Spleen (tissue), 11 donors: ENCODE measurements at regions not wholly inside any gene's neighbourhood (a gene's known extent, or its start where the extent isn't known, plus 50 kb on each side); places are given as distances from the start of the nearest gene placed in this dataset.
A peak's percentile ranks its signal among the peaks of the same experiment; 100 is the strongest.

ENCODE experiments used
- DNase-seq: peaks from one replicate; pipeline ENCODE4 v3.0.0-alpha.2; 2020
- H3K27ac ChIP-seq, 8 donors: fragments of 200-600 bp; sonication (generic) in 7 of 8; 1 replicate in 4 of 8; 2 replicates in 4 of 8; pipeline versions ENCODE4 v1.5.0 to v1.8.0; 2016 to 2021; ENCODE audit warnings: inconsistent platforms in 4 of 8, mild to moderate bottlenecking in 4 of 8, moderate library complexity in 1 of 8
- H3K27me3 ChIP-seq, 7 donors: fragments of 200-600 bp; sonication (generic) in 6 of 7; replicated peaks in 1 of 7; 1 replicate in 4 of 7; 2 replicates in 3 of 7; pipeline versions ENCODE4 v1.5.0 to v1.8.0; 2016 to 2021; ENCODE audit warnings: inconsistent platforms in 3 of 7, mild to moderate bottlenecking in 1 of 7
- H3K36me3 ChIP-seq, 6 donors: fragments of 200-600 bp; sonication (generic) in 5 of 6; 1 replicate in 4 of 6; 2 replicates in 2 of 6; pipeline versions ENCODE4 v1.5.0 to v1.8.0; 2016 to 2021; ENCODE audit warnings: inconsistent platforms in 2 of 6
- H3K4me1 ChIP-seq, 6 donors: fragments of 200-600 bp; sonication (generic) in 5 of 6; 1 replicate in 3 of 6; 2 replicates in 3 of 6; pipeline versions ENCODE4 v1.5.0 to v1.8.0; 2016 to 2021; ENCODE audit warnings: inconsistent platforms in 3 of 6
- H3K4me3 ChIP-seq, 8 donors: fragments of 200-600 bp; sonication (generic) in 7 of 8; 1 replicate in 4 of 8; 2 replicates in 4 of 8; pipeline versions ENCODE4 v1.5.0 to v1.8.0; 2016 to 2021; ENCODE audit warnings: inconsistent platforms in 4 of 8, mild to moderate bottlenecking in 4 of 8, moderate library complexity in 2 of 8
- H3K9me3 ChIP-seq, 8 donors: fragments of 200-600 bp; sonication (generic) in 7 of 8; 1 replicate in 4 of 8; 2 replicates in 4 of 8; pipeline versions ENCODE4 v1.5.0 to v1.8.0; 2016 to 2021; ENCODE audit warnings: inconsistent platforms in 4 of 8
- CTCF ChIP-seq, 11 experiments: fragments of 200-600 bp in 7 of 11; fragments of 450-650 bp in 4 of 11; sonication (generic) in 4 of 11; IDR thresholded peaks in 8 of 11; conservative IDR thresholded peaks in 3 of 11; 1 replicate in 7 of 11; 2 replicates in 4 of 11; pipeline versions ENCODE4 v1.4.0 to v1.8.0; 2016 to 2021; ENCODE audit warnings: antibody characterized with exemption in 11 of 11, inconsistent platforms in 4 of 11, mild to moderate bottlenecking in 1 of 11
- POLR2A ChIP-seq, 3 donors: fragments of 450-650 bp; IDR thresholded peaks; one replicate each; pipeline ENCODE4 v1.5.1; 2017; ENCODE audit warnings: antibody characterized with exemption in 3 of 3, mild to moderate bottlenecking in 1 of 3
- POLR2AphosphoS5 ChIP-seq, 3 donors: sonication (generic); formaldehyde crosslinking; IDR thresholded peaks; one replicate each; pipeline ENCODE4 v1.5.1; 2017; ENCODE audit warnings: antibody characterized with exemption in 3 of 3
- WGBS, 5 donors: extraction: QIAGEN DNeasy Blood & Tissue Kit in 3 of 5; methylation state at CpG; one replicate each; pipeline versions ENCODE4 v1.1.5 to v1.1.7; 2013 to 2018; 5-methylcytosine and 5-hydroxymethylcytosine counted together
- intact Hi-C: fragments of 100-400 bp; cut with DNase I; formaldehyde crosslinking; loops from one replicate; pipeline ENCODE4 v1.15.0; 2023; ENCODE audit warnings: low total_unique reads
- donor health status: healthy with polysubstance abuse.
- donor health status: DM: no; HTN: no; CAD: no; lungs with moderate emphysema.
- donor health status: DM: no; HTN: no; CAD: no.
- donor health status: Bipolar disorder and iron deficiency.
- donor health status: healthy.
- donor health status: DM: no; HTN: no; CAD: no.
- donor health status: DM: yes; HTN: yes; CAD: no.

- H3K4me1 ChIP-seq = peaks cover 7 to 39% (median 27%) of the 10 kb centered on the region in 6 donors
- no peak for TF ChIP-seq POLR2AphosphoS5 (IDR thresholded peaks at IDR 0.05)
- no peak for TF ChIP-seq CTCF (IDR thresholded peaks at IDR 0.05 in 8 of 11, conservative IDR thresholded peaks at IDR 0.05 in 3 of 11)
- TF ChIP-seq POLR2A (IDR thresholded peaks at IDR 0.05) = no peak
- no peak overlapping the region for H3K4me3 ChIP-seq
- intact Hi-C loops = no loop called here
- 72 to 90% (median 82%) methylated on average over 4 of the region's 4 CpGs for WGBS, 5 donors
- H3K27me3 ChIP-seq = no peaks in the 10 kb centered on the region
- H3K36me3 ChIP-seq = no peaks in the 10 kb centered on the region
- no peak for DNase-seq
- peak overlapping the region in 1 of 8 donors; percentile 14 for H3K27ac ChIP-seq
- no peaks in the 10 kb centered on the region for H3K9me3 ChIP-seq
These were observed 104.7 kb upstream of the ZNF438 start for GRCh38 chr10:31136386-31136785.

GRCh38 chr10:31136930-31137885 is 105.5 kb upstream of the ZNF438 start:
- Histone ChIP-seq H3K27ac (peak overlapping the region in 2 of 8 donors; percentile 14 to 15), H3K36me3 (no peaks in the 10 kb centered on the region), H3K4me1 (peaks cover 7 to 39% (median 27%) of the 10 kb centered on the region in 6 donors), H3K4me3 (no peak overlapping the region), H3K27me3 (no peaks in the 10 kb centered on the region), H3K9me3 (no peaks in the 10 kb centered on the region)
- no peak for DNase-seq
- intact Hi-C loops = no loop called here
- 29 to 42% (median 36%) methylated on average over 9 of the region's 9 CpGs for WGBS, 5 donors
- TF ChIP-seq POLR2AphosphoS5 (IDR thresholded peaks at IDR 0.05) (no peak), CTCF (IDR thresholded peaks at IDR 0.05 in 8 of 11, conservative IDR thresholded peaks at IDR 0.05 in 3 of 11) (no peak), POLR2A (IDR thresholded peaks at IDR 0.05) (no peak)

- Histone ChIP-seq H3K27me3 (no peaks in the 10 kb centered on the region), H3K4me3 (no peak overlapping the region), H3K9me3 (no peaks in the 10 kb centered on the region), H3K4me1 (peaks cover 7 to 37% (median 26%) of the 10 kb centered on the region in 6 donors), H3K36me3 (no peaks in the 10 kb centered on the region), H3K27ac (no peak overlapping the region)
- intact Hi-C loops = no loop called here
- 36 to 57% (median 46%) methylated on average over 3 of the region's 3 CpGs for WGBS, 5 donors
- no peak for DNase-seq
- TF ChIP-seq POLR2AphosphoS5 (IDR thresholded peaks at IDR 0.05) = no peak
- no peak for TF ChIP-seq CTCF (IDR thresholded peaks at IDR 0.05 in 8 of 11, conservative IDR thresholded peaks at IDR 0.05 in 3 of 11)
- TF ChIP-seq POLR2A (IDR thresholded peaks at IDR 0.05) = no peak
These were observed 106.4 kb upstream of the ZNF438 start for GRCh38 chr10:31138026-31138553.

- intact Hi-C loops = no loop called here
- Histone ChIP-seq H3K4me3 (no peak overlapping the region), H3K9me3 (no peaks in the 10 kb centered on the region), H3K27ac (no peak overlapping the region), H3K36me3 (no peaks in the 10 kb centered on the region), H3K4me1 (peaks cover 2 to 23% (median 12%) of the 10 kb centered on the region in 6 donors), H3K27me3 (no peaks in the 10 kb centered on the region)
- no peak for DNase-seq
- 85 to 97% (median 92%) methylated on average over 6 of the region's 6 CpGs for WGBS, 5 donors
- TF ChIP-seq POLR2AphosphoS5 (IDR thresholded peaks at IDR 0.05) (no peak), CTCF (IDR thresholded peaks at IDR 0.05 in 8 of 11, conservative IDR thresholded peaks at IDR 0.05 in 3 of 11) (no peak), POLR2A (IDR thresholded peaks at IDR 0.05) (no peak)
These were observed 107.8 kb upstream of the ZNF438 start for GRCh38 chr10:31139497-31139896.
